K562 (cell line): ENCODE measurements at regions not wholly inside any gene's neighbourhood (a gene's known extent, or its start where the extent isn't known, plus 50 kb on each side); places are given as distances from the start of the nearest gene placed in this dataset.

Source experiments
- AFF4 ChIP-seq: sonication (generic); formaldehyde crosslinking; IDR thresholded peaks from 2 replicates; pipeline ENCODE4 v1.8.0; 2023; ENCODE audit warnings: mild to moderate bottlenecking, missing genetic modification reagents
- CCNT2 ChIP-seq: IDR thresholded peaks from 2 replicates; pipeline ENCODE4 v1.6.1; 2011; ENCODE audit warnings: borderline replicate concordance, low read depth, mild to moderate bottlenecking, moderate library complexity, mixed read lengths, low read length; ENCODE audit not compliant: insufficient read length; ENCODE audit errors: extremely low read depth
- E2F3 ChIP-seq: fragments of 250-450 bp; sonication (Bioruptor Pico); IDR thresholded peaks from 2 replicates; pipeline ENCODE4 v1.4.0; 2020; ENCODE audit warnings: mild to moderate bottlenecking
- EHMT2 ChIP-seq: fragments of 450-650 bp; IDR thresholded peaks from 2 replicates; pipeline ENCODE4 v1.6.1; 2018; ENCODE audit warnings: antibody characterized with exemption
- FOXO4 ChIP-seq: fragments of 450-650 bp; formaldehyde crosslinking; IDR thresholded peaks from 2 replicates; pipeline ENCODE4 v1.4.0; 2020; ENCODE audit warnings: mild to moderate bottlenecking, moderate library complexity
- HMGN3 ChIP-seq: IDR thresholded peaks from 2 replicates; pipeline ENCODE4 v1.6.1; 2011; ENCODE audit warnings: borderline replicate concordance, low read depth, mild to moderate bottlenecking, mixed read lengths, low read length; ENCODE audit not compliant: insufficient read length; ENCODE audit errors: extremely low read depth
- ILK ChIP-seq: fragments of 450-650 bp; IDR thresholded peaks from 2 replicates; pipeline ENCODE4 v1.6.1; 2016; ENCODE audit warnings: missing genetic modification characterization, low read depth, mild to moderate bottlenecking, missing compliant biosample characterization, moderate library complexity, borderline replicate concordance
- MTF1 ChIP-seq: fragments of 250-450 bp; sonication (Bioruptor Pico); IDR thresholded peaks from 2 replicates; pipeline ENCODE4 v1.9.0; 2021; ENCODE audit warnings: moderate library complexity, mild to moderate bottlenecking, inconsistent platforms, borderline replicate concordance
- NUFIP1 ChIP-seq: fragments of 450-650 bp; IDR thresholded peaks from 2 replicates; pipeline ENCODE4 v1.6.1; 2018; ENCODE audit not compliant: partially characterized antibody
- PHF8 ChIP-seq: fragments of 200-600 bp; sonication (generic); IDR thresholded peaks from 2 replicates; pipeline ENCODE4 v1.6.1; 2012; ENCODE audit warnings: mixed run types, mild to moderate bottlenecking, inconsistent platforms, low read length, moderate library complexity, borderline replicate concordance
- PTRF ChIP-seq: fragments of 450-650 bp; IDR thresholded peaks from 2 replicates; pipeline ENCODE4 v1.6.1; 2016; ENCODE audit warnings: mild to moderate bottlenecking, missing genetic modification characterization, missing compliant biosample characterization
- PURB ChIP-seq: sonication (generic); formaldehyde crosslinking; IDR thresholded peaks from 2 replicates; pipeline ENCODE4 v1.9.0; 2021; ENCODE audit warnings: low read depth, mild to moderate bottlenecking, missing genetic modification reagents
- RNF2 ChIP-seq: sonication (generic); IDR thresholded peaks from 2 replicates; pipeline ENCODE4 v1.6.1; 2016
- SLC30A9 ChIP-seq: fragments of 250-450 bp; sonication (Bioruptor Pico); IDR thresholded peaks from 2 replicates; pipeline ENCODE4 v1.8.0; 2022; ENCODE audit warnings: mild to moderate bottlenecking, moderate library complexity
- SNIP1 ChIP-seq: fragments of 450-650 bp; IDR thresholded peaks from 2 replicates; pipeline ENCODE4 v1.7.1; 2017; ENCODE audit warnings: low read depth, mild to moderate bottlenecking
- TARDBP ChIP-seq: fragments of 450-650 bp; IDR thresholded peaks from 2 replicates; pipeline ENCODE4 v1.6.1; 2016
- TRIM24 ChIP-seq, 2 experiments: fragments of 450-650 bp; IDR thresholded peaks; 2 replicates each; pipeline ENCODE4 v1.6.1; 2016
- YY1 ChIP-seq, 3 experiments: IDR thresholded peaks; 2 replicates each; pipeline ENCODE4 v1.6.1; 2011; ENCODE audit warnings: low read length in 2 of 3, mild to moderate bottlenecking in 2 of 3, moderate library complexity in 2 of 3, borderline replicate concordance in 1 of 3, control low read depth in 1 of 3, low read depth in 1 of 3; ENCODE audit not compliant: insufficient read depth in 3 of 3, insufficient replicate concordance in 2 of 3, control insufficient read depth in 1 of 3, insufficient read length in 1 of 3; ENCODE audit errors: extremely low read depth in 1 of 3
- ZBTB26 ChIP-seq: fragments of 450-650 bp; formaldehyde crosslinking; IDR thresholded peaks from 2 replicates; pipeline ENCODE4 v1.4.0; 2022; ENCODE audit warnings: missing genetic modification characterization
- ZKSCAN1 ChIP-seq: fragments of 150-350 bp; IDR thresholded peaks from 2 replicates; pipeline ENCODE4 v1.6.1; 2016; ENCODE audit warnings: low read depth, low read length
- ZNF239 ChIP-seq: fragments of 250-450 bp; sonication (Bioruptor Pico); IDR thresholded peaks from 2 replicates; pipeline ENCODE4 v1.4.0; 2020; ENCODE audit warnings: mild to moderate bottlenecking
- ZNF3 ChIP-seq: fragments of 250-450 bp; sonication (Bioruptor Pico); IDR thresholded peaks from 2 replicates; pipeline ENCODE4 v1.5.0; 2021; ENCODE audit warnings: mild to moderate bottlenecking, moderate library complexity
- ZNF551 ChIP-seq: fragments of 250-450 bp; sonication (Bioruptor Pico); IDR thresholded peaks from 2 replicates; pipeline ENCODE4 v1.5.0; 2021; ENCODE audit warnings: mild to moderate bottlenecking, moderate library complexity

- TF ChIP-seq PURB (CRISPR knock-in tag): no peak
- TF ChIP-seq CCNT2: peak; percentile 35
- no peak for TF ChIP-seq RNF2
- TF ChIP-seq AFF4 (CRISPR knock-in tag): no peak
- no peak for TF ChIP-seq TRIM24 (IDR thresholded peaks at IDR 0.05)
- no peak for TF ChIP-seq SLC30A9 (CRISPR knock-in tag)
- no peak for TF ChIP-seq PTRF (tag)
- no peak for TF ChIP-seq ZNF551 (CRISPR knock-in tag)
- no peak for TF ChIP-seq FOXO4
- peak; percentile 23 for TF ChIP-seq HMGN3
- no peak for TF ChIP-seq E2F3 (CRISPR knock-in tag)
- no peak for TF ChIP-seq TARDBP
- TF ChIP-seq SNIP1: no peak
- no peak for TF ChIP-seq ZNF239
- no peak for TF ChIP-seq ZNF3 (CRISPR knock-in tag)
- TF ChIP-seq EHMT2: 0 out of 2 replicates have a peak, but pooled peaks have one; percentile 19
- no peak for TF ChIP-seq MTF1 (CRISPR knock-in tag)
- no peak for TF ChIP-seq PHF8
- TF ChIP-seq ILK (tag): no peak
- no peak for TF ChIP-seq NUFIP1
- TF ChIP-seq YY1 (IDR thresholded peaks at IDR 0.05; ENCODE audit: borderline replicate concordance in 1 of 3, control insufficient read depth in 1 of 3, extremely low read depth in 1 of 3, insufficient read depth in 3 of 3, insufficient read length in 1 of 3, insufficient replicate concordance in 2 of 3, low read depth in 1 of 3, low read length in 2 of 3): peak in 1 of 3 experiments; percentile 19
- TF ChIP-seq ZBTB26 (CRISPR knock-in tag): no peak
- no peak for TF ChIP-seq ZKSCAN1
Measured at GRCh38 chr17:27956601-27957445, 63.7 kb upstream of the LYRM9 start (continued).
